HepG2 (cell line): ENCODE measurements at regions not wholly inside any gene's neighbourhood (a gene's known extent, or its start where the extent isn't known, plus 50 kb on each side); places are given as distances from the start of the nearest gene placed in this dataset.

Source experiments
- ATF6 ChIP-seq: sonication (generic); formaldehyde crosslinking; conservative IDR thresholded peaks from 2 replicates; pipeline ENCODE4 v1.4.0; 2020; ENCODE audit warnings: missing genetic modification reagents
- CBFB ChIP-seq: sonication (generic); formaldehyde crosslinking; IDR thresholded peaks from 2 replicates; pipeline ENCODE4 v1.4.0; 2020; ENCODE audit warnings: missing genetic modification reagents
- HOXD1 ChIP-seq: sonication (generic); formaldehyde crosslinking; IDR thresholded peaks from 2 replicates; pipeline ENCODE4 v1.5.0; 2020; ENCODE audit warnings: missing genetic modification reagents
- MAX ChIP-seq: IDR thresholded peaks from 2 replicates; pipeline ENCODE4 v1.6.1; 2012; ENCODE audit warnings: inconsistent platforms
- POLR2A ChIP-seq, 2 experiments: IDR thresholded peaks; 2 replicates each; pipeline ENCODE4 v1.6.1; 2011; ENCODE audit warnings: low read depth in 2 of 2, low read length in 2 of 2, mild to moderate bottlenecking in 1 of 2, moderate library complexity in 1 of 2; ENCODE audit not compliant: insufficient read depth in 1 of 2
- TCF12 ChIP-seq, 2 experiments: fragments of 450-650 bp in 1 of 2; sonication (generic) in 1 of 2; formaldehyde crosslinking in 1 of 2; IDR thresholded peaks; 2 replicates each; pipeline versions ENCODE4 v1.6.1 to v1.8.0; 2017 to 2022; ENCODE audit warnings: antibody characterized with exemption in 1 of 2, mild to moderate bottlenecking in 1 of 2, missing genetic modification reagents in 1 of 2, moderate library complexity in 1 of 2
- ZNF121 ChIP-seq: sonication (generic); formaldehyde crosslinking; IDR thresholded peaks from 2 replicates; pipeline ENCODE4 v1.5.0; 2020; ENCODE audit warnings: mild to moderate bottlenecking, missing genetic modification reagents
- TF ChIP-seq, protein P1 (sequence below): sonication (generic); formaldehyde crosslinking; IDR thresholded peaks from 2 replicates; pipeline ENCODE4 v1.5.0; 2020; ENCODE audit warnings: mild to moderate bottlenecking, missing genetic modification reagents, moderate library complexity

DNA sequence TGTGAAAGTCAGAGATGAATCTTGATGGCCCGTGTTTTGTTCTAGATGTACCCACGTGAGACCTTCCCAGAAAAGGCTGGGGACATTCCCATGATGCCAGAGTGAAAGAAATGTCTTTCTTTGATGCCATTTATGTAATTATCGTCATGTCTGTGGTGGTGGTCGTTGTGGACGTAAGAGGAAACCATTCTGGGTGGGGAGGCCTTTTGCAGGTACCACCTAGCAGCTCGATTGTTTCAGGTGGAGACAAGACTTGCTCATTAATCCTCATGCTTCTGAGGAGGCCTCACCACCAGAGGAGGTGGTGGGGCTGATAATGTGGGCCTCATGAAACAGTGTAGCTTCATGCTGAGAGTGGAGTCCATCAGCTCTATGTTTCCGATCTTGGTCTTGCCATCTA lies 58.1 kb upstream of the USP3 start:
- TF ChIP-seq MAX (no peak), ZNF121 (no peak), CBFB (no peak), ATF6 (CRISPR knock-in tag) (no peak), POLR2A (IDR thresholded peaks at IDR 0.05; ENCODE audit: insufficient read depth in 1 of 2, low read depth in 2 of 2, low read length in 2 of 2) (no peak), TCF12 (IDR thresholded peaks at IDR 0.05) (no peak), TCF12 (CRISPR knock-in tag; IDR thresholded peaks at IDR 0.05) (no peak), HOXD1 (CRISPR knock-in tag) (no peak)
- TF ChIP-seq, protein P1, sequence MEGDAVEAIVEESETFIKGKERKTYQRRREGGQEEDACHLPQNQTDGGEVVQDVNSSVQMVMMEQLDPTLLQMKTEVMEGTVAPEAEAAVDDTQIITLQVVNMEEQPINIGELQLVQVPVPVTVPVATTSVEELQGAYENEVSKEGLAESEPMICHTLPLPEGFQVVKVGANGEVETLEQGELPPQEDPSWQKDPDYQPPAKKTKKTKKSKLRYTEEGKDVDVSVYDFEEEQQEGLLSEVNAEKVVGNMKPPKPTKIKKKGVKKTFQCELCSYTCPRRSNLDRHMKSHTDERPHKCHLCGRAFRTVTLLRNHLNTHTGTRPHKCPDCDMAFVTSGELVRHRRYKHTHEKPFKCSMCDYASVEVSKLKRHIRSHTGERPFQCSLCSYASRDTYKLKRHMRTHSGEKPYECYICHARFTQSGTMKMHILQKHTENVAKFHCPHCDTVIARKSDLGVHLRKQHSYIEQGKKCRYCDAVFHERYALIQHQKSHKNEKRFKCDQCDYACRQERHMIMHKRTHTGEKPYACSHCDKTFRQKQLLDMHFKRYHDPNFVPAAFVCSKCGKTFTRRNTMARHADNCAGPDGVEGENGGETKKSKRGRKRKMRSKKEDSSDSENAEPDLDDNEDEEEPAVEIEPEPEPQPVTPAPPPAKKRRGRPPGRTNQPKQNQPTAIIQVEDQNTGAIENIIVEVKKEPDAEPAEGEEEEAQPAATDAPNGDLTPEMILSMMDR (CRISPR knock-in tag) = no peak
